HG02588 (cell line): ENCODE measurements at regions not wholly inside any gene's neighbourhood (a gene's known extent, or its start where the extent isn't known, plus 50 kb on each side); places are given as distances from the start of the nearest gene placed in this dataset.

Source experiments
- ATAC-seq: cut with Tn5 transposase; IDR thresholded peaks from one replicate; pipeline ENCODE4 v1.9.1; 2021; ENCODE audit warnings: mild to moderate bottlenecking, moderate library complexity; ENCODE audit not compliant: unreplicated experiment

DNA sequence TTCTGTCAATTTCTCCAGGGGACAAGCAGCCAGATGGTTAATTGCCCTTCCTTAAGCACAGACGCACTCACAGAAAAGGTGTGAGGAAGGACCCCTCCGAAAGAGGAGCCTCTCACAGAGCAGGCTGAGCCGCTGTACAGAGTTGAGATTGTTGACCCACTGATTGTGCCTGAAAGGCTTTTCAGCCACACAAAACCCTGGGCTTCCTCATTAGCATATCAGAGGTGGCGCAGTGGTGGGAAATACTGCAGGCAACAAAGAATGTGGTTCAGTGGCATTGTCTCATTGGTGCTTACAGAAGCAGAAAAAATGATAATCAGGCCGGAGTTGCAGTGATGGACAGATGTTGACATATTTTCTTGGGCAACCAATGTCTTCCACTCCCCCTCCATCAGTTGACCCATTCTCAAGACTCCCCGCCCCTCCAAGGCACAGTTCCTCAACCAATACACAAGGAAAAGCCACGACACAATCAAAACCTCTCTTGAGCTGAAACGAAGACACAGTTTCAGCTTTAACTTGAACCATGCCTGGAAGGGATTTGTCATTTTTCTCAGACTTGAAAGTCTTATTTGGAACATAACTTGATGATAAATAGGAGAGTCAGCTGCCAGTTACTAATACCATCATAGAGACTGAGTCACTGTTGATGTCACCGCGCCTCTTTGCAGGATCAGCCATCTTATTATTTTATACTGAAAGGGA, 53.1 kb downstream of the ATXN3L start:
- ATAC-seq: no peak

GRCh38 chrX:13265549-13266132, 54.2 kb downstream of the ATXN3L start:
- ATAC-seq: no peak

- ATAC-seq: no peak
These were observed 54.7 kb downstream of the ATXN3L start for GRCh38 chrX:13265111-13265510.

GRCh38 chrX:13263560-13264251, 56.1 kb downstream of the ATXN3L start:
- peak; percentile 48 for ATAC-seq

- no peak for ATAC-seq
These were observed 58.5 kb downstream of the ATXN3L start for GRCh38 chrX:13261348-13261747.

DNA sequence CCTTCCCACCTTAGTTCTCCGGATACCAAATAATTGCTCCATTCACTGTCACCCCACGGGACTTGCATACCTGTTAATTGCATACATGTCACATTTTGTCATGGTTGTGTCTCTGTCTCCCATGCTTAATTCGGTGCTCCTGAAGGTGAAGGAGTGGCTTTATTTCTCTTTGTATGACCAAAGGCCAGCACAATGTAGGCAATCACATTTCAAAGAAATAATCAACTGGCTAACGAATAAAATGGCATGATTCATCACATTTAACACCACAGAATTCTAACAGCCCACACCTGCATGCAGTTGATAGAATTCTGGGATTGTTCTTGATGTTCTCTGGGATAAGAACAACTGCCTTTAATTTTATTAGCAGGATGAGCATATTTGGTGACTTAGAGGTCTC, 59.3 kb downstream of the ATXN3L start:
- no peak for ATAC-seq

DNA sequence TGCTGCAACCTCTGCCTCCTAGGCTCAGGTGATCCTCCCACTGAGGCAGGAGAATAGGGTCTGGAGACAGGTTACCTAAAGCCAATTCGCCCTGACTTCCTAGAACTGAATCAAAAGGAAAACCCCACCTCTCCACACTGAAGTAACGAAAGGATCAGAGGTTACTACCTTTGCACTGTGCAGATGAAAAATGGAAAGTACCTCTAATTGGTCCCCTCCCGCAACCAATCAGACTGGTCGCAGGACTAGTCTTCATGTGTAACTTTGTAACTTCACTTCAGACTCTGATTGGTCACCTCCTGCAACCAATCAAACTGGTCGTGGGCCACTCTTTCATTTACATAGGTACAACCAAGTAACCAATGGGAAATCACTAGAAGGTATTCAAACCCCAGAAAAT, 61.1 kb downstream of the ATXN3L start:
- no peak for ATAC-seq

DNA sequence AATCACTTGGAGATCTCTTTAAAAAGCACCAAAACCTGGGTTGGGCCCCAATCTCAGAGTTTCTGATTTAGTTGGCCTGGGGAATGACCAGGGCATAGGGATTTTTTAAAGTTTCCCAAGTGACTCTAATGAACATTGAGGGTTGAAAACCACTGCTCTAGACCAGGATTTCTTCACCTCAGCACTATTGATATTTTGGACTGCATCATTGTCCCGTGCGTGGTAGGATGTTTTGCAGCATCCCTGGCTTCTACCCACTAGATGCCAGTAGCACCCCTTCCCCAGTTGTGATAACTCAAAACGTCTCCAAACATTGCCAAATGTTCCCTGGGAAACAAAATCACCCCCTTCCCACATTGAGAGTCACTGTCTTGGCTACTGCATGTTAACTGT, 61.8 kb downstream of the ATXN3L start:
- ATAC-seq: no peak

GRCh38 chrX:13257223-13258051, 62.4 kb downstream of the ATXN3L start:
- ATAC-seq: peak; percentile 40

DNA sequence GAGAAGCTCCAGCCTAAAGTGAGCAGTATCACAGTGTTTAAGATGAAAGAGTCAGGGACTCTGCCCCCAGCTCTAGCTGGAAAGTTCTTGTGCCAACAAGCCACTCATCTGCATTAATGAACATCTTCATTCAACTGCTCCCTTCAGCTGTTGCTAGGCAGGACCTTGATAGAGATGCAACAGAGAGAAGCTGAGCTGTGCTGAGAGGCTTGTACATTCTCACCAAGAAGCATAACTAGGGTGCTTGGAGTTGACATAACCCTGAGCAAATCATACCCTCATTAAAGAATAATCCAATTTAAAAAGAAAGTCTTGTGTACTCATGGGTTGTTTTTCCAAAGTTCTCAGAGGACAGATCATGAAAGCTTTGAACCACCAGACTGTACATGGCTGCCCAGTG, 63.2 kb downstream of the ATXN3L start:
- no peak for ATAC-seq

DNA sequence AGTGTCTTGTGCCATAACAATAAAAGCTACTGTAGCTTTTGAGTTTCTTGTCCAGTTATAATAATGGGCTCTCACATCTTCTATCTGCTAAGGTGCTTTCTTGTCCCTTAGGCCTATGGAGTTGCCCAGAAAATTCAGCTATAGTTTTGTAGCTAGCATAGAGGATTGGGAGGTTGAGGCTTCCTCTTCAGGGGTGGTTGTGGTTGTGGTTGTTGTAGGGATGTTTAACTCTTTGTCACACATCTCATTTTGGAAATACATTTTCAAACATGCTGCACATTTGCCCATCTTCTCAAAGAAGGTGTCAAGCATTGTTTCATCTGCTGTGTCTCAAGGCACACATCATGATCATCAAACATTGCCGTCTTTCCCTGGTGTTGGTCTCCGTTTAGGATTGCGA, 65.0 kb downstream of the ATXN3L start:
- ATAC-seq: no peak

- ATAC-seq: no peak
These were observed 65.6 kb downstream of the ATXN3L start for GRCh38 chrX:13254076-13254785.

- ATAC-seq: no peak
These were observed 66.6 kb downstream of the ATXN3L start for GRCh38 chrX:13253223-13253622.

GRCh38 chrX:13252726-13253125, 67.1 kb downstream of the ATXN3L start:
- no peak for ATAC-seq

DNA sequence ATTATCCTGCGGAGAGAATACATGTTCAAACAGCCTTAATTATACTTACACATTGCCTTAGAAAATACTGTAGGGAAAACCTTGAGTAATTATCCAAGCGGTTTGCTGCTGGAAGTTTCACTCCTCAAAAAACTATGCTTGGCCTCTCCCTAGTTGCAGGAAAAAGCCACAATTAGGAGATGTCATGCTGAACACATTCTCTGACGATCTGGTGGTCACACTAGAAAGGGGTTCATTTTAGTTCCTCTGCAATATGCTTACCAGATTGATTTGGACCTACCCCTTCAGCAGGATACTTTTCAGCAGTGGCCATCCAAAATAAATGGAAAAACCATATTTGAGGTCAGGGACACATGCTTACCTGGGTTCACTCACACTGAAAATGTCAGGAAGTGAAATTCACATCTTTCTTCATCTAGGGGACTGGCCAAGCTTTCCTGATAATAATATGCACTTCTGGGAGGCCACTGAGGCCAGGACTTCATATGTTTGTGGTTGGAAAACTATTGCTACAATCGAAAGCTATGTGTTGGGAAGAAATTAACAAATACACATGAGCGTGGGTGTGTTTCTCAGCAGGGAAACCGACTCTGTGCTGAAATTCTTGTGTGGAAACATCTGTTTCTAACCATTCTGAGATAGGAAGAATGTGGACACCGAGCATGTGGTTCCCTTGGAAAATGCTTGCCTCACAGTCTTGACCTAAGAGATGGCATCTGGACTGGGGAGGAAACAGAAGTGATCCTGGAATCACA, 68.8 kb downstream of the ATXN3L start:
- ATAC-seq: no peak

GRCh38 chrX:13248867-13249486, 70.9 kb downstream of the ATXN3L start:
- no peak for ATAC-seq

DNA sequence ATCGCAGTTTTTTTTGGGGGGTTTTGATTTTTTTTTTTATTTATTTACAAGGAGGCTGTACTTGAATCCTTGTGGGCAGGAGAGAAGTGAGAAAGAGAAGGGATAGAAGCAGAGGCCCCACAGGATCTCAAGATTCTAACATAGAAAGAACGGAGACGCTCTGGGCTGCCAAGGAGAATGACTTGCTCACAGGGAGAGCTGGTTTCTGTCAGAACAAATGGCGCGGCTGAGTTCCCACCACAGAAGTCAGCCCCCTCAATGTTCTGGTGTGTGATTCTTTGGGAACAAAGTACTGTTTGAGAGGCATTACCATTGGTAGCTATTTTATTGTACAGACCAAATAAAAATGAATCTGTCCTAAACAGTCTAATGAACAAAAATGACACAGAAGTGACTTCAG, 80.6 kb downstream of the ATXN3L start:
- no peak for ATAC-seq

GRCh38 chrX:13235930-13236329, 83.9 kb downstream of the ATXN3L start:
- no peak for ATAC-seq

DNA sequence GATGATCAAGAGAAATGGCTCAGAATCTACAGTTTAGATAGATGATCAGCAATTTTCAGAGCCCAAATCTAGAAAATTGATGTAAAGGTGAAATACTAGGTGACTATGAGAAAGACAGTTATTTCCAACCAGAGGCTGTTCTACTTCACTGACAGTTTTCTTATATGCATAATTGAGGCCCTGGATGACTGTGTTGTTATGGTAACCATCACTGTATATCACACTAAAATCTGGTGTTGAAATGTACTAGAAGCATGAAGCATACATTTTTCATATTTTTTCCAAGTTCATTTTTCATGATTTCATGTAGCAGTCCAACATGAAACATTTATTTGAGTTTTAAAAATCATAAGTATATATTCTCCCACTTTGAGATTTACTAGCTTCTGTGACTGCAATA, 87.4 kb downstream of the ATXN3L start:
- ATAC-seq: no peak

DNA sequence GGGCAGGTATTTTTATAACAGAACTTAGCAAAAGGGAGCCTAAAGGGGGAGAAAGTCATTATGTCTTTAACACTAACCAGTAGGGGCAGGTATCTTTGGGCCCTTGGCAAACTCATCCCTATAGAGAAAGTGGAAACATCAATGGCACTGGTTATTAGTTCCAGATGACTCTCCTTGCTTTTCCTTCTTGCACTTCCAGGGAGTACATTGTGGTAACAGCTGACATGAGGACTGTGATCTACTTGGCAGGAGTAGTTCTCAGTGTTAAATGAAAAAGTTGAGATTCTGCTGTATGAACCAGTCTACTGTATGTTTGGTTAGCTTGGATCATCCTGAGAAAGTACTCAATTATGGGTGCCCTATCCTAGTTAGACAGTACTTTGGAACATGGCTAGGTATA, 93.6 kb downstream of the ATXN3L start:
- ATAC-seq: no peak
